ENCODE measurements at regions not wholly inside any gene's neighbourhood (a gene's known extent, or its start where the extent isn't known, plus 50 kb on each side); places are given as distances from the start of the nearest gene placed in this dataset.
"Not testable (repeated sequence)": the region's sequence is repeated elsewhere in the genome, so short reads cannot be mapped to it uniquely, and the experiment has no call there.

DNA sequence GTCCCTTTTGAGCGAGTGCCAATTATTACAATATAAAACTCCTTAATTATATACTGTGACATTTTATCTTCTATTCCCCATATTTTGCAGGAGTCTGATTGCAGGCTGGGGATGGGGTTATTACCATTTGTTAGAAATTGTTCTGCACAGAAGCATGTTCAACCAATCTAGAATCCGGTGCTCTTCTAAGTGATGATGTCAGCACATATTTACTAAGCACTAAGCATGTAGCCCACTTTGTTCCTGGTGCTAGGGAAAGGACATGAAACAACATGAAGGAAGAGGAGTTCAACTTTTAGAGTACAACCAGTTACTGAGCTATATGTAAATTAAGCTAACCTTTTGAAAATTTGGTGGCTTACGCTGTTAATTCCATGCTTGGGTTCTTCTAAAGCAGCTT is 52.8 kb upstream of the IL1RAPL2 start:
- DNase-seq: no peak

DNA sequence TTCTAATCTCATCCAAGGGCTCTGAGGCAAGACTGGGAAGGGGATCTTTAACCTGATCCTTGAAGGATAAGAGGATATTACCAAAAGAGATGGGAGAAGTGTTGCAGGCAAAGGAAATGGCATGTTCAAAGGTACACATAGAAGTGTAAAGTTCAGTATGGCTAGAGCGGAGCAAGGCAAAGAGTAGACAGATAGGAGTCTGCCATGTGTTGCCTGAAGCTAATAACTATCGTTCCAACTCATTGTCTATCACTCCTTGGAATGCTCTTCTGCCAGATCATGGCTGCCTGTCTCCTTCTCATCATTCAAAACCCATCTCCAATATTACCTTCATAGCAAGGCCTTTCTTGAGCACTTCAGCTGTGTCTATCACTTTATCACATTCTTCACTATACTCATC is 55.2 kb upstream of the IL1RAPL2 start:
- no peak for DNase-seq

DNA sequence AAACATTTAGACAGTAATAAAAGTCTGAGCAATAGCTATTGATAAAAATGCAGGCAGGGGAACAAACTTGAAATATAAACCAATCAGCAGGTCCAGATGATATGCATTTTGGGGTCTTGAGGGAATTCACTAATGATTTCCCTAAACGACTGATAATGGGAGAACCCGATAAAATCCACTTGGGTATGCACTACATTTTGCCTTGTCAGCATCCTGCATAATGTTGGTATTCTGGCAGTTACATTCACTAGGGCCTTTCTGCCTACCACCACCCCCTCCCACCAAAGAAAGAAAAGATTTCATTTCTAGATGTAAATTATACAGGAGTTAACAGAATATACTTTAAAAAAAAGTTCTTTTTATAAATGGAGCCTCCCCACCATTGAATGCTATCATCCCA is 63.5 kb upstream of the IL1RAPL2 start:
- DNase-seq: no peak

DNA sequence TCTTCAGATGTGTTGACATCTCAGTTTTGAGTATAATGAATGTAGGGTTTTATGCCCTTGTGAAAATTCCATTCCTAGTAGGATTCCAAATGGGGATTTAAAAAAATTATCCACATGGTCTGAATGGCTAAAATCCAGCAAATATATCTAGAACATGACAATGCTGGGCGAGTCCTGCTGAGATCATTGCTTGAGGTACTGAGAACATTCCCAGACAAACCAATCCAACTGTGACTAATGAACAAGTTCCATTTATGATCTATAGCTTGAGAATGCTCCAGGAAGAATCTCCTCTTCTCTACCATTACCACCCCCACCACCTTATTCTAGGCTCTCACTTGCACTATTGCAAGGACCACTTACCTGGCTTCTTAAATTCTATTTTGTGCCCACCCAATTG is 77.2 kb upstream of the IL1RAPL2 start:
- no peak for DNase-seq

GRCh38 chrX:104486691-104487090 is 79.3 kb upstream of the IL1RAPL2 start:
- no peak for DNase-seq

GRCh38 chrX:104482757-104483156 is 83.2 kb upstream of the IL1RAPL2 start:
- DNase-seq: peak; percentile 1

DNA sequence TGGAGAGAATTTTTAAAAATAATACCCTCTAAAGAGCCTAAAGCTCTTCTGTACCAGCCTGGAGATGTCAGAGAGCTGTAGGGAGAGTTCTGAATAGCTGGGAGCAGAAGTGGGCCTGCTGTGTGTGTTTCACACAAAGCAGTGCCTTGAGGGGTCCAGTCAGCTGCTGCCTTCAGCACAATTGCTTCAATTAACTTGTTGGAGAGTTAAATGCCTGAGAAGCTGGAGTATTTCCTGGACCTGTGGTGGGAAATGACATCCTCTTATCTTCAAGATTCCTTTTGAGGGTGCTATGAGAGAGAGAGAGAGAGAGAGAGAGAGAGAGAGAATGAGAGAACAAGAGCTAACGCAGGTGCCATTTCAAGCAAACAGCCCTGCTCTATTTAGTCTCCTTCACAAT is 96.2 kb upstream of the IL1RAPL2 start:
- DNase-seq: no peak

- no peak for DNase-seq
Observed at GRCh38 chrX:104459796-104460195, 106.2 kb upstream of the IL1RAPL2 start.

DNA sequence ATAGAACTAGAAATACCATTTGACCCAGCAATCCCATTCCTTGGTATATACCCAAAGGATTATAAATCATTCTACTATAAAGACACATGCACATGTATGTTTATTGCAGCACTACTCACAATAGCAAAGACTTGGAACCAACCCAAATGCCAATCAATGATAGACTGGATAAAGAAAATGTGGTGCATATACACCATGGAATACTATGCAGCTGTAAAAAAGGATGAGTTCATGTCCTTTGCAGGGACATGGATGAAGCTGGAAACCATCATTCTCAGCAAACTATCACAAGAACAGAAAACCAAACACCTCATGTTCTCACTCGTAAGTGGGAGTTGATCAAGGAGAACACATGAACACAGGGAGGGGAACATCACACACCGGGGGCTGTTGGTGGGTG is 108.9 kb upstream of the IL1RAPL2 start:
- not testable (repeated sequence) for DNase-seq

DNA sequence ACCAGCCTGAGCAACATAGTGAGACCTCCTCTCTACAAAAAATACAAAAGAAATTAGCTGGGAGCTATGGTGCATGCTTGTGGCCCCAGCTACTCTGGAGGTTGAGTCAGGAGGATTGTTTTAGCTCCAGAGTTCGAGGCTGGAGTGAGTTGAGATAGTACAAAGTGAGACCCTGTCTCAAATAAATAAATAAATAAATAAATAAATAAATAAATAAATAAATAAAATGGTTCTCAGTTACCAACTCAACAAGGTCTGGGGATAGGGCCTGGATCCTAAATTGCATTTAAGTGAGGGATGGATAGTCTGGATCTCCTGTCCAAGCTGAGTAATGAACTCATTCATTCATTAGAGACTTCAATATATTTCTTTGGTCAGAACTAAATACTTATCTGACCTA is 115.7 kb upstream of the IL1RAPL2 start:
- DNase-seq: no peak

- no peak for DNase-seq
Observed at GRCh38 chrX:104445591-104445990, 120.4 kb upstream of the IL1RAPL2 start.

- DNase-seq: peak; percentile 89
Observed at GRCh38 chrX:104435249-104435648, 130.8 kb upstream of the IL1RAPL2 start.

- no peak for DNase-seq
Observed at GRCh38 chrX:104432321-104432720, 133.7 kb upstream of the IL1RAPL2 start.

DNA sequence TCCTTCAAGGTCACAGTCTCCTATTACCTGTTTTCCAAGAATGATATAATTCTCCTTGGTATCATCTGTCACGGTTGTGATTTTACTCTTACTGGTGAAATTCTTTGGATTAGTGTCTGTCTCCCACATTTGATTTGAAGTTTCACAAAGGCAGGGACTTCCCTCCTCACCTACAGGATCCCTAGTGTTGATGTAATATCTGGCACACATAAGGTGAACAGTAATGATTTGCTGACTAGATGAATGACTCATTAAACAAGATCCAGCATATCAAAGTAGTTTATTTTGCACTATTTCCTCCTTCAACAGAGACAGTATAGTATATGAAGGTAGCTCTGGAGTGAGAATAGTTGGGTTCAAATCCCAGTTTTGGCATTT is 135.3 kb upstream of the IL1RAPL2 start:
- DNase-seq: no peak

GRCh38 chrX:104430072-104430741 is 135.8 kb upstream of the IL1RAPL2 start:
- no peak for DNase-seq

DNA sequence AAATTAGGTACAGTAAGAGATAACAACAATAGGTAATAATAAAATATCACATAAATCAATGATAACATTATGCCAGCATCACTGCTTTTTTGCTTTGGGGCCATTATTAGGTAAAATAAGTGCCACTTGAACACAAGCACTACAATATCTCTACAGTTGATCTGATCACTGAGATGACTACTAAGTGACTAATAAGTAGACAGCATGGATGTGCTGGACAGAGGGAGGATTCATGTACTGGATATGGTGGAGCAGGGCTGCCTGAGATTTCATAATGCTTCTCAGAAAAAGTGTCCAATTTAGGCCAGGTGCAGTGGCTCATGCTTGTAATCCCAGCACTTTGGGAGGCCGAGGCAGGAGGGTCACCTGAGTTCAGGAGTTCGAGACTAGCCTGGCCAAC is 137.8 kb upstream of the IL1RAPL2 start:
- DNase-seq: no peak

DNA sequence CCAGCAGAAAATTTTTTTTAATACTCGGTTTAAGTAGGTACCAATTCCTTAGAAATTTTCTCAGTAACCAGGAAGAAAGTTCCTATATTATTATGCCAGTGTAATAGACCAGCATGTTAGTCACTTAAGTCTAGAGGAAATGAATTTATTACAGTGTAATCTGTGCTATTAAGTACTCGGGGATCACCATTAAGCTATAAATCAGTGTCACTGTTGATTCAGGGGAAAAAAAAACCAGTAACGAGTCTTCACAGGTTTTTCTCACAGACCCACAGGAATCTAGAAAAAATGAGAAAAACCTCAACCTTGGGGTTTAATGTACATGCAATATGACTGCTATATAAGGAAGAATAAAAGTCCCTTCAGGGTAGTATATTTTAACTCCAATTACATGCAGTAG is 138.3 kb upstream of the IL1RAPL2 start:
- DNase-seq: peak; percentile 2

- DNase-seq: no peak
Observed at GRCh38 chrX:104427073-104427472, 138.9 kb upstream of the IL1RAPL2 start.

DNA sequence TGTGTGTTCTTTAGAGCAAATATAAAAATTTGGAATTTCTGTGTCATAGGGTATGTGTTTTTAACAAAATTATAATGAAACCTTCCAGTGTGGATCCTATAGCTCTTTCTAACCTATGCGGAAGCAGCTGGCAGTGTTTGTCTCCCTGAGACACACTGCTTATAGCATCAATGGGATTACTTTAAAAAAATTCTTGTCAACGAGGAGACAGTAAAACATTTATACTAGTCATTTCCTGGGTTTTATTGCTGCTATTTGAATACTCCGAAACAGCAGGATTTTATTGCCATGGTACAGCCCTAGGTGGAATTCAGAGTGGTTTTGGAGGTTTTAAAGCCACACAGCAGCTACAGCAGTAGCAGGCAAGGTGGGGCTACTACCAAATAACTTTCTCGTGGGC is 145.1 kb upstream of the IL1RAPL2 start:
- no peak for DNase-seq

DNA sequence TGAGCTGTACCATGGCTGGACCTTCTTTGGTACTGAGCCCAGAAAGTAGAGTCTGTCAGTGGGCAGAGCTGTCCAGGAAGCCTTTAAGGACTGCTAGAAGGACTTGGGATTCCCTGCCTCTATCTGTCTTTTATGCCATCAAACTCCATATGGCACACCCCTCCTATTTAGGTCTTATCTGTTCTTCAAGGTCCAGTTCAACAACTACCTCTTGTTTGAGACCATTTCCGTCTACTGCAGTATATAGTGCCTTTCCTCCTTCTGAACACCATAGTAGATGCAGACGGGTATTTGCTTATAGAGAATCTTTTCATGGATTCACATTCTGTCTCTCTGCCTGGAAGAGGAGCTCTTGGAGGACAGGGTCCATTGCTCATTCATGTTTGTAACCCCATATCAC is 146.1 kb upstream of the IL1RAPL2 start:
- no peak for DNase-seq

GRCh38 chrX:104419211-104419610 is 146.8 kb upstream of the IL1RAPL2 start:
- no peak for DNase-seq

DNA sequence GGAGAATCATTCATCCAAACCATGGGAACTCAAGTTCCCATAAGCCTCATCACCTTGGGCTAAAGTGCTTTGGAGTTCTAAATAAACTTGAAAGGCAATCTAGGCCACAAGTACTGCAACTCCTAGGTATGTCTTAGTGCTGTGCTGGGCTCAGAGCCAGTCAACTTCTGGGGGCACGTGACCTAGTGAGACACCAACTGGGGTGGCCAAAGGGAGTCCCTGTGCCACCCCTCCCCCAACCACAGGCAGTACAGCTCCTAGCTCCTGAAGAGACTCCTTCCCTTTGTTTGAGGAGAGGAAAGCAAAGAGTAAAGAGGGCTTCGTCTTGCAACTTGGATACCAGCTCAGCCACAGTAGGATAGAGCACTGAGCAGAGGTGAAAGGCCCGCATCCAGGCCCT is 154.2 kb upstream of the IL1RAPL2 start:
- no peak for DNase-seq

DNA sequence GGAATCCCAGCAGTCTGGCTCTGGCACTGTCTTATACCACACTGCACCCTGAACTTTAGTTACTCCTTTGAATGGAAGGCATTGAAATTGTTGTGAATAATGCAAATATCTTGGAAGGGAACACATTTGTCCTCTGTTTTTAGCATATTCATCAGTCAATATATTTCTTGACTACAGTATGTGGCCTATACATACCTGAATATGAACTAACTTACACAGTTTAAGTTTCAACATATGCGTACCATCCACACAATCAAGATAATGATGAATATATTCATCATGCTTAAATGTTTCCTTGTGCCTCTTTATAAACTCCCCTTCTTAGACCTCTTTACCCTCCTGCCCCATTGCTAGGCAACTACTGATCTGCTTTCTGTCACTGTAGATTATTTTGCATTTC is 145.7 kb upstream of the ESX1 start:
- DNase-seq: no peak

DNA sequence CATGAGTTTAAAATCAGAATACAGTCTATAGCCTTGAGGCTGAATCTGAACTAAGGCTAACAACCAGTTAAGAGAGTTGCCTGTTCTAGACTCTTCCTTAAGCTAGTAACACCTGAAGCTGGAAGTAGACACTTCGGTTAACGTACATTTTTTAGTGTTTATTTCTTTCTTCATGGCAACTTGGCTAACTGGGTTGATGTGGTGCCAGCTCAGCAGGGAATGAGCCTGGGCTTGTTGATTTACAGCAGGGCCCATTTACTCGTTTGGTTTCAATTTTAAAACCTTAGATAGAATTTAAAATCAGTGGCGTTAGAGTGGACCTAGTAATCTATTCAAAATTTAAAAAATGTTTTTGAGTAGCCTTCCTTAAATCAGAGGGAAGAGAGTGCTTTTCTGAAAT is 137.6 kb upstream of the ESX1 start:
- no peak for DNase-seq

DNA sequence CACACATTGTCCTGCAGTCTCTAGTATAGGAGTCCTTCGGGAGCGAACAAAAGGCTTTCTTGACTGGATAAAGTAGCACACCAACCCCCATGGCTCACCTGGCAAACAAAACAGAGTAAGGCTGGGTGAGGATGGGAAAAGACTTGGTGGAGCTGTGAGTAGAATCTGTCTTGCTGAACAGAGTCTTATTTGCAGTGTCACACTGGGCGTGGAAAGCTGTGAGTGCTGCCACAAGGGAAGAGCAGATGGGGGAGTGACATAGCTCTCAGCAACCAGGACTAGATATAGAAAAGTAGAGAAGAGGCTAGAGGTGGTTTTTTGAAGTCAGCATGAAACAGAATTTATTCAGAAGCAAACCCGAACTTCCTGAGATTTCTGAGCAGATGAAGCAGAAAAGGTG is 137.2 kb upstream of the ESX1 start:
- DNase-seq: no peak

- no peak for DNase-seq
Observed at GRCh38 chrX:104376937-104377336, 122.2 kb upstream of the ESX1 start.
